ENCODE measurements at regions not wholly inside any gene's neighbourhood (a gene's known extent, or its start where the extent isn't known, plus 50 kb on each side); places are given as distances from the start of the nearest gene placed in this dataset.

- Histone ChIP-seq H2AK5ac (ENCODE audit: insufficient read length, low read length) (no peak overlapping the region), H3K9me3 (ENCODE audit: control insufficient read depth, low read depth, low read length) (no peaks in the 10 kb centered on the region), H3K27me3 (ENCODE audit: insufficient read depth, low read length) (no peaks in the 10 kb centered on the region), H3K18ac (ENCODE audit: insufficient read length, low read depth, low read length) (no peak overlapping the region), H3K9ac (ENCODE audit: extremely low read depth, insufficient read length, low read length) (no peak overlapping the region), H4K8ac (replicated peaks; ENCODE audit: insufficient read length, low read depth, low read length) (no peak overlapping the region), H3T11ph (ENCODE audit: low read length) (no peak overlapping the region), H4K91ac (ENCODE audit: insufficient read length, low read depth, low read length) (no peak overlapping the region), H3K4ac (ENCODE audit: low read depth, low read length) (no peak overlapping the region), H3K23me2 (ENCODE audit: insufficient read length, low read depth, low read length, poor library complexity, severe bottlenecking) (no peaks in the 10 kb centered on the region), H3K4me1 (ENCODE audit: insufficient read depth, low read length) (no peaks in the 10 kb centered on the region; the same call in 1 of the 2 replicates), H3K79me1 (ENCODE audit: insufficient read depth, low read depth, low read length, poor library complexity, severe bottlenecking) (no peaks in the 10 kb centered on the region), H3K27ac (ENCODE audit: insufficient read length, low read depth, low read length) (no peak overlapping the region), H3K23ac (ENCODE audit: insufficient read length, low read depth, low read length) (no peak overlapping the region), H2BK5ac (ENCODE audit: insufficient read length, low read length) (no peak overlapping the region), H3K4me2 (ENCODE audit: insufficient read depth, insufficient read length, low read length) (no peak overlapping the region), H3K14ac (ENCODE audit: insufficient read depth, low read length) (no peak overlapping the region), H3K79me2 (ENCODE audit: insufficient read depth, low read length) (no peaks in the 10 kb centered on the region), H2BK120ac (ENCODE audit: low read depth, low read length, poor library complexity, severe bottlenecking) (no peak overlapping the region), H2BK15ac (ENCODE audit: low read depth, low read length) (no peak overlapping the region), H3K56ac (ENCODE audit: insufficient read length, low read depth, low read length) (no peak overlapping the region), H2AFZ (ENCODE audit: low read length) (no peak overlapping the region), H4K20me1 (ENCODE audit: control insufficient read depth, insufficient read depth, insufficient read length) (no peaks in the 10 kb centered on the region), H2BK12ac (ENCODE audit: insufficient read length, low read depth, low read length) (no peak overlapping the region), H2BK20ac (ENCODE audit: low read depth, low read length, poor library complexity, severe bottlenecking) (no peak overlapping the region), H4K5ac (ENCODE audit: insufficient read length, low read depth, low read length) (no peak overlapping the region)
- no peak overlapping the region for H3K27ac Mint-ChIP-seq
- H3K9me3 Mint-ChIP-seq: no peaks in the 10 kb centered on the region; a peak in 1 of 5 replicates
- WGBS (ENCODE audit: extremely low coverage, insufficient read length, low lambda C conversion rate): no CpG with 5 or more reads among the region's 4 CpGs
- H3K36me3 Mint-ChIP-seq (ENCODE audit: insufficient read depth in 1 of 3, low read depth in 3 of 3): no peaks in the 10 kb centered on the region
- DNase-seq: no peak
- H3K4me3 Mint-ChIP-seq: no peak overlapping the region
- peaks cover 0 to 6% of the 10 kb centered on the region in 2 experiments; a peak in 2 of 4 replicates for H3K4me1 Mint-ChIP-seq
- no peak for TF ChIP-seq CTCF (conservative IDR thresholded peaks at IDR 0.05)
- no peaks in the 10 kb centered on the region for H3K27me3 Mint-ChIP-seq (ENCODE audit: low read depth)
These were observed 245.0 kb upstream of the OLFM3 start for GRCh38 chr1:102241431-102242338.
